HG02981 (cell line): ENCODE measurements at regions not wholly inside any gene's neighbourhood (a gene's known extent, or its start where the extent isn't known, plus 50 kb on each side); places are given as distances from the start of the nearest gene placed in this dataset.
"Not testable (repeated sequence)": the region's sequence is repeated elsewhere in the genome, so short reads cannot be mapped to it uniquely, and the experiment has no call there.

Experiments
- ATAC-seq: cut with Tn5 transposase; IDR thresholded peaks from one replicate; pipeline ENCODE4 v1.9.1; 2021; ENCODE audit warnings: mild to moderate bottlenecking, moderate library complexity; ENCODE audit not compliant: unreplicated experiment

- ATAC-seq: no peak
These were observed 101.7 kb downstream of the BMS1 start for GRCh38 chr10:42883993-42884983.

GRCh38 chr10:42885491-42886270 is 103.1 kb downstream of the BMS1 start:
- ATAC-seq: no peak

GRCh38 chr10:42887734-42888503 is 105.3 kb downstream of the BMS1 start:
- ATAC-seq: no peak

GRCh38 chr10:42888504-42889095 is 106.0 kb downstream of the BMS1 start:
- ATAC-seq: no peak

- ATAC-seq: no peak
These were observed 114.1 kb downstream of the BMS1 start for GRCh38 chr10:42896735-42897134.

GRCh38 chr10:42898037-42898960 is 115.7 kb downstream of the BMS1 start:
- ATAC-seq: no peak

- no peak for ATAC-seq
These were observed 116.4 kb downstream of the BMS1 start for GRCh38 chr10:42899036-42899435.

- ATAC-seq: not testable (repeated sequence)
These were observed 117.8 kb downstream of the BMS1 start for GRCh38 chr10:42900346-42900745.

GRCh38 chr10:42911359-42911758 is 128.8 kb downstream of the BMS1 start:
- no peak for ATAC-seq

- no peak for ATAC-seq
These were observed 134.4 kb downstream of the BMS1 start for GRCh38 chr10:42916974-42917373.

GRCh38 chr10:42917821-42918220 is 135.2 kb downstream of the BMS1 start:
- ATAC-seq: no peak

- ATAC-seq: no peak
These were observed 139.4 kb downstream of the BMS1 start for GRCh38 chr10:42921951-42922350.

GRCh38 chr10:42924484-42924883 is 141.9 kb downstream of the BMS1 start:
- no peak for ATAC-seq

- no peak for ATAC-seq
These were observed 144.2 kb downstream of the BMS1 start for GRCh38 chr10:42926843-42927242.

- no peak for ATAC-seq
These were observed 145.5 kb downstream of the BMS1 start for GRCh38 chr10:42928064-42928463.

- ATAC-seq: no peak
These were observed 146.6 kb downstream of the BMS1 start for GRCh38 chr10:42929236-42929635.

- no peak for ATAC-seq
These were observed 146.9 kb upstream of the RET start for GRCh38 chr10:42929993-42930392.

GRCh38 chr10:42930516-42931192 is 146.2 kb upstream of the RET start:
- no peak for ATAC-seq

- ATAC-seq: no peak
These were observed 144.8 kb upstream of the RET start for GRCh38 chr10:42932116-42932515.
